HEK293T (cell line): ENCODE measurements at regions not wholly inside any gene's neighbourhood (a gene's known extent, or its start where the extent isn't known, plus 50 kb on each side); places are given as distances from the start of the nearest gene placed in this dataset.

Experiments used
- ARNT ChIP-seq: fragments of 450-650 bp; IDR thresholded peaks from 2 replicates; pipeline ENCODE4 v1.6.1; 2017; ENCODE audit warnings: mild to moderate bottlenecking
- BHLHE40 ChIP-seq: fragments of 450-650 bp; IDR thresholded peaks from 2 replicates; pipeline ENCODE4 v1.6.1; 2016; ENCODE audit warnings: mild to moderate bottlenecking, moderate library complexity, borderline replicate concordance
- ELF4 ChIP-seq: fragments of 450-650 bp; IDR thresholded peaks from 2 replicates; pipeline ENCODE4 v1.6.1; 2017; ENCODE audit warnings: antibody characterized with exemption
- FOXK2 ChIP-seq: fragments of 450-650 bp; IDR thresholded peaks from 2 replicates; pipeline ENCODE4 v1.6.1; 2016; ENCODE audit warnings: mild to moderate bottlenecking
- FOXM1 ChIP-seq: fragments of 450-650 bp; IDR thresholded peaks from 2 replicates; pipeline ENCODE4 v1.6.1; 2017; ENCODE audit warnings: mild to moderate bottlenecking, borderline replicate concordance
- HDGF ChIP-seq: fragments of 450-650 bp; IDR thresholded peaks from 2 replicates; pipeline ENCODE4 v1.6.1; 2017; ENCODE audit warnings: antibody characterized with exemption, borderline replicate concordance
- NFRKB ChIP-seq: fragments of 450-650 bp; IDR thresholded peaks from 2 replicates; pipeline ENCODE4 v1.6.1; 2016; ENCODE audit warnings: mild to moderate bottlenecking, moderate library complexity
- SP1 ChIP-seq: fragments of 450-650 bp; IDR thresholded peaks from 2 replicates; pipeline ENCODE4 v1.6.1; 2017
- SUZ12 ChIP-seq: fragments of 450-650 bp; IDR thresholded peaks from 2 replicates; pipeline ENCODE4 v1.6.1; 2016; ENCODE audit warnings: mild to moderate bottlenecking
- TARDBP ChIP-seq: fragments of 450-650 bp; IDR thresholded peaks from 2 replicates; pipeline ENCODE4 v1.6.1; 2016
- ZNF384 ChIP-seq: fragments of 450-650 bp; IDR thresholded peaks from 2 replicates; pipeline ENCODE4 v1.6.1; 2016
- TF ChIP-seq, protein P1 (sequence below): fragments of 450-650 bp; IDR thresholded peaks from 2 replicates; pipeline ENCODE4 v1.6.1; 2016

DNA sequence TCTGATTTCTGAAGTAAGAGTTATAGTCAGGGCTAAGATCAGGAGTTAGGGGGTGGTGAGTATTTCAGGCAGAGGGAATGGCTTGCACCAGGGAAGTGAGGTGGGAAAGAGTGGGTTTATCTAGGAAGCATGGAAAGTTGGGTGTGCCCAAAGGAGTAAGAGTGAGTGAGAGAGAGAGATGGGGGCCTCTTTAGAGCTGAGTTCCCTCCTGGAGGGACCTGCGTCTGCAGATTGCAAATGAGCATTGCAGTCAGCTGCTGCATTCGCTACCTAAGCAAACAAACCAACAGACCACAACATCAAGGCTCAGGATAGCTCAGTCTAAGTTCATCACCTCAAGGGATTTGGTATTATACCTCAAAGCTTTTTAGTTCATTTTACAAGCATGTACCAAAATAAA lies 405.8 kb downstream of the FGF9 start:
- TF ChIP-seq SUZ12 (no peak), BHLHE40 (no peak), SP1 (no peak), FOXK2 (no peak), TARDBP (no peak), ELF4 (no peak), FOXM1 (no peak), ZNF384 (no peak), HDGF (no peak), NFRKB (no peak), ARNT (no peak)
- TF ChIP-seq, protein P1, sequence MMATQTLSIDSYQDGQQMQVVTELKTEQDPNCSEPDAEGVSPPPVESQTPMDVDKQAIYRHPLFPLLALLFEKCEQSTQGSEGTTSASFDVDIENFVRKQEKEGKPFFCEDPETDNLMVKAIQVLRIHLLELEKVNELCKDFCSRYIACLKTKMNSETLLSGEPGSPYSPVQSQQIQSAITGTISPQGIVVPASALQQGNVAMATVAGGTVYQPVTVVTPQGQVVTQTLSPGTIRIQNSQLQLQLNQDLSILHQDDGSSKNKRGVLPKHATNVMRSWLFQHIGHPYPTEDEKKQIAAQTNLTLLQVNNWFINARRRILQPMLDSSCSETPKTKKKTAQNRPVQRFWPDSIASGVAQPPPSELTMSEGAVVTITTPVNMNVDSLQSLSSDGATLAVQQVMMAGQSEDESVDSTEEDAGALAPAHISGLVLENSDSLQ: no peak
